GM12878 (cell line): ENCODE measurements at regions not wholly inside any gene's neighbourhood (a gene's known extent, or its start where the extent isn't known, plus 50 kb on each side); places are given as distances from the start of the nearest gene placed in this dataset.

ENCODE experiments used
- ATAC-seq: fragments of 200-7000 bp; cut with Tn5 transposase; 3 replicates; pipeline ENCODE4 v1.9.1; 2020; ENCODE audit warnings: mild to moderate bottlenecking, moderate library complexity
- BruUV-seq: library from RNA; stranded (reverse); fragments of 400-500 nt; replicated peaks from 2 replicates; lab custom pipeline; 2021; lab: Mats Ljungman, UMichigan
- CTCF ChIA-PET: fragments of 300-600 bp; sonication (Branson Sonifier 250); formaldehyde crosslinking; extraction: SDS; loops from one replicate; lab custom pipeline; 2021; ENCODE audit warnings: inconsistent platforms; lab: Yijun Ruan, JAX
- POLR2A ChIA-PET: fragments of 350-600 bp; formaldehyde crosslinking; extraction: SDS; loops from one replicate; lab custom pipeline; 2021; ENCODE audit warnings: inconsistent platforms; lab: Charles Lee
- RAD21 ChIA-PET: fragments of 300-600 bp; sonication (Branson Sonifier 250); formaldehyde crosslinking; loops from one replicate; lab custom pipeline; 2023; ENCODE audit warnings: antibody characterized with exemption; ENCODE audit not compliant: unreplicated experiment; lab: Charles Lee
- SMC1A ChIA-PET: fragments of 300-600 bp; sonication (Branson Sonifier 250); formaldehyde crosslinking; loops from one replicate; lab custom pipeline; 2023; ENCODE audit not compliant: unreplicated experiment, uncharacterized antibody; lab: Charles Lee
- DNase-seq: peaks from one replicate; pipeline ENCODE4 v3.0.0-alpha.2; 2011; ENCODE audit warnings: low read depth, low spot score
- FAIRE-seq: peaks from 3 replicates; lab custom pipeline; 2011; peaks lifted over from hg19 to GRCh38; lab: Jason Lieb, UNC
- H2AFZ ChIP-seq: 2 replicates; pipeline ENCODE4 v1.6.0; 2011; ENCODE audit warnings: low read depth, low read length, control low read depth; ENCODE audit not compliant: control insufficient read depth
- H3K27ac ChIP-seq: 2 replicates; pipeline ENCODE4 v1.5.1; 2011; ENCODE audit warnings: control low read depth; ENCODE audit not compliant: control insufficient read depth, insufficient read depth
- H3K27me3 ChIP-seq, 2 experiments: replicated peaks in 1 of 2; 2 replicates each; pipeline versions ENCODE4 v1.6.0 to v1.6.1; 2011; ENCODE audit warnings: low read length in 1 of 2; ENCODE audit not compliant: control insufficient read depth in 2 of 2, insufficient read depth in 2 of 2
- H3K36me3 ChIP-seq, 2 experiments: 2 replicates each; pipeline ENCODE4 v1.5.1; 2011; ENCODE audit warnings: low read length in 1 of 2; ENCODE audit not compliant: control insufficient read depth in 2 of 2, insufficient read depth in 2 of 2
- H3K4me1 ChIP-seq: 2 replicates; pipeline ENCODE4 v1.6.1; 2011; ENCODE audit warnings: mild to moderate bottlenecking, low read length, moderate library complexity, mixed read lengths; ENCODE audit not compliant: control insufficient read depth, insufficient read depth
- H3K4me2 ChIP-seq: 2 replicates; pipeline ENCODE4 v1.6.0; 2011; ENCODE audit warnings: control low read depth; ENCODE audit not compliant: control insufficient read depth, insufficient read depth
- H3K4me3 ChIP-seq: fragments of 200-600 bp; sonication (generic); 2 replicates; pipeline ENCODE4 v1.5.1; 2016
- H3K79me2 ChIP-seq: 2 replicates; pipeline ENCODE4 v1.6.0; 2011; ENCODE audit warnings: low read length; ENCODE audit not compliant: control insufficient read depth, insufficient read depth
- H3K9ac ChIP-seq: 2 replicates; pipeline ENCODE4 v1.8.0; 2011; ENCODE audit warnings: low read length, control low read depth, mixed read lengths; ENCODE audit not compliant: control insufficient read depth, insufficient read depth
- H3K9me3 ChIP-seq: replicated peaks from 3 replicates; pipeline ENCODE4 v1.5.1; 2011; ENCODE audit warnings: mild to moderate bottlenecking, low read length; ENCODE audit not compliant: control insufficient read depth, insufficient read depth
- H4K20me1 ChIP-seq: 2 replicates; pipeline ENCODE4 v1.6.0; 2011; ENCODE audit not compliant: control insufficient read depth, insufficient read depth
- CBFB ChIP-seq: IDR thresholded peaks from 2 replicates; pipeline ENCODE4 v1.6.1; 2016; ENCODE audit warnings: antibody characterized with exemption, low read depth
- ETV6 ChIP-seq, 2 experiments: fragments of 450-650 bp in 1 of 2; IDR thresholded peaks in 1 of 2; conservative IDR thresholded peaks in 1 of 2; 2 replicates each; pipeline ENCODE4 v1.6.1; 2014; ENCODE audit warnings: antibody characterized with exemption in 1 of 2, borderline replicate concordance in 1 of 2, low read depth in 1 of 2, mild to moderate bottlenecking in 1 of 2, moderate library complexity in 1 of 2
- GATAD2B ChIP-seq: fragments of 450-650 bp; conservative IDR thresholded peaks from 2 replicates; pipeline ENCODE4 v1.6.1; 2017; ENCODE audit warnings: low read depth, mild to moderate bottlenecking, moderate library complexity
- HDGF ChIP-seq: fragments of 450-650 bp; IDR thresholded peaks from 2 replicates; pipeline ENCODE4 v1.6.1; 2016; ENCODE audit warnings: antibody characterized with exemption
- NFXL1 ChIP-seq: fragments of 450-650 bp; IDR thresholded peaks from 2 replicates; pipeline ENCODE4 v1.6.1; 2017; ENCODE audit warnings: antibody characterized with exemption, mild to moderate bottlenecking, borderline replicate concordance
- RFX5 ChIP-seq: IDR thresholded peaks from 2 replicates; pipeline ENCODE4 v1.6.1; 2011; ENCODE audit warnings: low read depth, low read length, improper control_type of control experiment
- STAT1 ChIP-seq: fragments of 450-650 bp; conservative IDR thresholded peaks from 2 replicates; pipeline ENCODE4 v1.6.1; 2014; ENCODE audit warnings: antibody characterized with exemption, mild to moderate bottlenecking
- TCF12 ChIP-seq: IDR thresholded peaks from 2 replicates; pipeline ENCODE4 v1.6.1; 2011; ENCODE audit warnings: low read depth, mild to moderate bottlenecking, low read length
- YY1 ChIP-seq: IDR thresholded peaks from 2 replicates; pipeline ENCODE4 v1.6.1; 2011; ENCODE audit warnings: low read depth, mild to moderate bottlenecking, low read length
- WGBS: methylation state at CpG from one replicate; pipeline ENCODE4 v1.1.6; 2016; ENCODE audit warnings: low lambda C conversion rate; ENCODE audit not compliant: insufficient replicate concordance, insufficient coverage; ENCODE audit errors: missing lambda C conversion rate; 5-methylcytosine and 5-hydroxymethylcytosine counted together
- in situ Hi-C: fragments of 300-500 bp; cut with MboI; formaldehyde crosslinking; loops from 9 replicates; pipeline ENCODE4 v1.14.3; 2018; ENCODE audit warnings: mixed read lengths
- intact Hi-C: fragments of 100-400 bp; cut with micrococcal nuclease; formaldehyde crosslinking; loops from one replicate; pipeline ENCODE4 v1.14.2; 2022; ENCODE audit not compliant: unreplicated experiment
- TF ChIP-seq, protein P1 (sequence below): IDR thresholded peaks from 2 replicates; pipeline ENCODE4 v1.6.1; 2011; ENCODE audit warnings: borderline replicate concordance, low read depth, mild to moderate bottlenecking, moderate library complexity, mixed read lengths, low read length; ENCODE audit not compliant: insufficient read depth; ENCODE audit errors: extremely low read length
- TF ChIP-seq, protein P2 (sequence below): fragments of 450-650 bp; IDR thresholded peaks from 2 replicates; pipeline ENCODE4 v1.6.1; 2017; ENCODE audit warnings: low read depth, mild to moderate bottlenecking, moderate library complexity
- TF ChIP-seq, protein P3 (sequence below): IDR thresholded peaks from 2 replicates; pipeline ENCODE4 v1.6.1; 2012; ENCODE audit warnings: low read depth, low read length, improper control_type of control experiment
- TF ChIP-seq, protein P4 (sequence below): IDR thresholded peaks from 2 replicates; pipeline ENCODE4 v1.6.1; 2012; ENCODE audit warnings: low read depth, low read length, improper control_type of control experiment
- TF ChIP-seq, protein P5 (sequence below): IDR thresholded peaks from 2 replicates; pipeline ENCODE4 v1.6.1; 2011; ENCODE audit warnings: borderline replicate concordance, low read depth, mild to moderate bottlenecking, moderate library complexity, low read length; ENCODE audit not compliant: insufficient read depth, poor library complexity, severe bottlenecking

DNA sequence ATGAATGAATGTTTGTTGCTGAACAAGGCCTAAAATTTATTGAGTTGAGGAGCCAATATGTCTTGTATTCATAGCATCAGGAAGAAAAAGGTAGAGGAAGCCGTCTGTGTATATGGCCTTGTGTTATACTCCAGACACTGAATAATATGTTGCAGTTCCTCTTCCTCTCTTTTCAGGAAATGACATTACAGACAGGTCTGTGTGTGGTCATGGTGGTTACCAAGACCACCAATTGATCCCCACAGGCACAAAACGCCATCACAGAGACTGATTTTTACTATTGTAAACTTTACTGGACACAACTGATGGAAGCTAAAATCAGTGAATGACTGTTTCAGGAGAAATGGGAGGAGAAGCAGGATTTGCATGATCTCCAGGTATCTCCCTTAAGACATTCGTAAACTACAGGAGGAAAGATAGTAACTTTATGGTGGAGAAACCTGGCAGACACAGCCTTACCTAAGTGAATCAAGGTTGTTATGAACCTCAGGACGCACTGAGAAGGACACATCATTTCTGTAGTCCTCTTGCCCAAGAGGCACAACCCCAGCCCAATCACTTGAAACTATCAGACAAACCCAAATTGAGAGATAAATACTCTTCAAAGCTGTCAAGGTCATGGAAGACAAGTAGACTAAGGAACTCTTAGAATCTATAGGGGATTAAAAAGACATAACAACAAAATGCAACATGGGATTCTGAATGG, 334.1 kb upstream of the RGS6 start:
- Histone ChIP-seq H3K4me1 (peaks cover 18% of the 10 kb centered on the region), H3K4me2 (peak overlapping the region; percentile 84), H3K4me3 (no peak overlapping the region), H3K79me2 (peaks cover 49% of the 10 kb centered on the region), H4K20me1 (no peaks in the 10 kb centered on the region), H3K9me3 (peaks cover 8% of the 10 kb centered on the region; the same call in 2 of the 3 replicates), H3K36me3 (peaks cover 0 to 8% of the 10 kb centered on the region in 2 experiments; a peak in 2 of 4 replicates), H2AFZ (peak overlapping the region; percentile 41; the same call in 1 of the 2 replicates), H3K27ac (peak overlapping the region; percentile 71), H3K27me3 (no peaks in the 10 kb centered on the region), H3K9ac (no peak overlapping the region)
- FAIRE-seq, result peak; percentile 93
- no peak for DNase-seq
- ChIA-PET POLR2A (interaction anchor here (0.7 to 2.7 kb wide), 3 partner anchors 14 to 43 kb away, joined by 3 to 10 read pairs (median 7); no protein-coding TSS in a partner anchor), CTCF (interaction anchor here (0.6 to 1.3 kb wide), 3 partner anchors 12 to 67 kb away, joined by 3 read pairs; no protein-coding TSS in a partner anchor), RAD21 (interaction anchor here (1.3 kb wide), 2 partner anchors 19 to 273 kb away, joined by 3 to 5 read pairs; no protein-coding TSS in a partner anchor), SMC1A (interaction anchor here (0.6 to 1.7 kb wide), 8 partner anchors 9 to 276 kb away, joined by 3 to 5 read pairs (median 4); no protein-coding TSS in a partner anchor)
- intact Hi-C loops, result loop anchor here (2.0 kb wide), 1 partner anchor 43 kb away; no protein-coding TSS in a partner anchor
- in situ Hi-C loops, result no loop called here
- ATAC-seq, result peak; percentile 94
- no TSS peak for BruUV-seq
- 15% methylated on average over 4 of the region's 4 CpGs for WGBS
- TF ChIP-seq NFXL1, result no peak
- TF ChIP-seq RFX5, result no peak
- TF ChIP-seq TCF12, result no peak
- TF ChIP-seq YY1, result no peak
- TF ChIP-seq ETV6 (conservative IDR thresholded peaks at IDR 0.05 in 1 of 2, IDR thresholded peaks at IDR 0.05 in 1 of 2; ENCODE audit: borderline replicate concordance in 1 of 2, low read depth in 1 of 2), result peak in 1 of 2 experiments; percentile 87; a peak in 2 of 4 replicates
- TF ChIP-seq CBFB, result peak; percentile 88
- no peak for TF ChIP-seq HDGF
- no peak for TF ChIP-seq STAT1
- TF ChIP-seq, protein P1, sequence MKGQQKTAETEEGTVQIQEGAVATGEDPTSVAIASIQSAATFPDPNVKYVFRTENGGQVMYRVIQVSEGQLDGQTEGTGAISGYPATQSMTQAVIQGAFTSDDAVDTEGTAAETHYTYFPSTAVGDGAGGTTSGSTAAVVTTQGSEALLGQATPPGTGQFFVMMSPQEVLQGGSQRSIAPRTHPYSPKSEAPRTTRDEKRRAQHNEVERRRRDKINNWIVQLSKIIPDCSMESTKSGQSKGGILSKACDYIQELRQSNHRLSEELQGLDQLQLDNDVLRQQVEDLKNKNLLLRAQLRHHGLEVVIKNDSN, result no peak
- TF ChIP-seq, protein P2, sequence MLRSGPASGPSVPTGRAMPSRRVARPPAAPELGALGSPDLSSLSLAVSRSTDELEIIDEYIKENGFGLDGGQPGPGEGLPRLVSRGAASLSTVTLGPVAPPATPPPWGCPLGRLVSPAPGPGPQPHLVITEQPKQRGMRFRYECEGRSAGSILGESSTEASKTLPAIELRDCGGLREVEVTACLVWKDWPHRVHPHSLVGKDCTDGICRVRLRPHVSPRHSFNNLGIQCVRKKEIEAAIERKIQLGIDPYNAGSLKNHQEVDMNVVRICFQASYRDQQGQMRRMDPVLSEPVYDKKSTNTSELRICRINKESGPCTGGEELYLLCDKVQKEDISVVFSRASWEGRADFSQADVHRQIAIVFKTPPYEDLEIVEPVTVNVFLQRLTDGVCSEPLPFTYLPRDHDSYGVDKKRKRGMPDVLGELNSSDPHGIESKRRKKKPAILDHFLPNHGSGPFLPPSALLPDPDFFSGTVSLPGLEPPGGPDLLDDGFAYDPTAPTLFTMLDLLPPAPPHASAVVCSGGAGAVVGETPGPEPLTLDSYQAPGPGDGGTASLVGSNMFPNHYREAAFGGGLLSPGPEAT, result peak; percentile 43; the same call in 1 of the 2 replicates
- TF ChIP-seq, protein P3, sequence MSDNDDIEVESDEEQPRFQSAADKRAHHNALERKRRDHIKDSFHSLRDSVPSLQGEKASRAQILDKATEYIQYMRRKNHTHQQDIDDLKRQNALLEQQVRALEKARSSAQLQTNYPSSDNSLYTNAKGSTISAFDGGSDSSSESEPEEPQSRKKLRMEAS, result no peak
- TF ChIP-seq, protein P4, sequence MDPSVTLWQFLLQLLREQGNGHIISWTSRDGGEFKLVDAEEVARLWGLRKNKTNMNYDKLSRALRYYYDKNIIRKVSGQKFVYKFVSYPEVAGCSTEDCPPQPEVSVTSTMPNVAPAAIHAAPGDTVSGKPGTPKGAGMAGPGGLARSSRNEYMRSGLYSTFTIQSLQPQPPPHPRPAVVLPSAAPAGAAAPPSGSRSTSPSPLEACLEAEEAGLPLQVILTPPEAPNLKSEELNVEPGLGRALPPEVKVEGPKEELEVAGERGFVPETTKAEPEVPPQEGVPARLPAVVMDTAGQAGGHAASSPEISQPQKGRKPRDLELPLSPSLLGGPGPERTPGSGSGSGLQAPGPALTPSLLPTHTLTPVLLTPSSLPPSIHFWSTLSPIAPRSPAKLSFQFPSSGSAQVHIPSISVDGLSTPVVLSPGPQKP, result no peak
- 0 out of 2 replicates have a peak, but pooled peaks have one; percentile 40 for TF ChIP-seq GATAD2B
- TF ChIP-seq, protein P5, sequence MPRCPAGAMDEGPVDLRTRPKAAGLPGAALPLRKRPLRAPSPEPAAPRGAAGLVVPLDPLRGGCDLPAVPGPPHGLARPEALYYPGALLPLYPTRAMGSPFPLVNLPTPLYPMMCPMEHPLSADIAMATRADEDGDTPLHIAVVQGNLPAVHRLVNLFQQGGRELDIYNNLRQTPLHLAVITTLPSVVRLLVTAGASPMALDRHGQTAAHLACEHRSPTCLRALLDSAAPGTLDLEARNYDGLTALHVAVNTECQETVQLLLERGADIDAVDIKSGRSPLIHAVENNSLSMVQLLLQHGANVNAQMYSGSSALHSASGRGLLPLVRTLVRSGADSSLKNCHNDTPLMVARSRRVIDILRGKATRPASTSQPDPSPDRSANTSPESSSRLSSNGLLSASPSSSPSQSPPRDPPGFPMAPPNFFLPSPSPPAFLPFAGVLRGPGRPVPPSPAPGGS, result no peak
